ENCODE measurements at regions not wholly inside any gene's neighbourhood (a gene's known extent, or its start where the extent isn't known, plus 50 kb on each side); places are given as distances from the start of the nearest gene placed in this dataset.

- no peak overlapping the region for H3K4me3 ChIP-seq (ENCODE audit: low read depth, low read length)
- TF ChIP-seq, protein P1, sequence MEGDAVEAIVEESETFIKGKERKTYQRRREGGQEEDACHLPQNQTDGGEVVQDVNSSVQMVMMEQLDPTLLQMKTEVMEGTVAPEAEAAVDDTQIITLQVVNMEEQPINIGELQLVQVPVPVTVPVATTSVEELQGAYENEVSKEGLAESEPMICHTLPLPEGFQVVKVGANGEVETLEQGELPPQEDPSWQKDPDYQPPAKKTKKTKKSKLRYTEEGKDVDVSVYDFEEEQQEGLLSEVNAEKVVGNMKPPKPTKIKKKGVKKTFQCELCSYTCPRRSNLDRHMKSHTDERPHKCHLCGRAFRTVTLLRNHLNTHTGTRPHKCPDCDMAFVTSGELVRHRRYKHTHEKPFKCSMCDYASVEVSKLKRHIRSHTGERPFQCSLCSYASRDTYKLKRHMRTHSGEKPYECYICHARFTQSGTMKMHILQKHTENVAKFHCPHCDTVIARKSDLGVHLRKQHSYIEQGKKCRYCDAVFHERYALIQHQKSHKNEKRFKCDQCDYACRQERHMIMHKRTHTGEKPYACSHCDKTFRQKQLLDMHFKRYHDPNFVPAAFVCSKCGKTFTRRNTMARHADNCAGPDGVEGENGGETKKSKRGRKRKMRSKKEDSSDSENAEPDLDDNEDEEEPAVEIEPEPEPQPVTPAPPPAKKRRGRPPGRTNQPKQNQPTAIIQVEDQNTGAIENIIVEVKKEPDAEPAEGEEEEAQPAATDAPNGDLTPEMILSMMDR (IDR thresholded peaks at IDR 0.05; ENCODE audit: insufficient read depth, low read length, missing control alignments), result no peak
- ChIA-PET POLR2A (no interaction called here), CTCF (no interaction called here)
- DNase-seq (ENCODE audit: low read depth, low spot score), result no peak
These were observed 282.9 kb upstream of the PCDH7 start for GRCh38 chr4:30437316-30437715.

DNA sequence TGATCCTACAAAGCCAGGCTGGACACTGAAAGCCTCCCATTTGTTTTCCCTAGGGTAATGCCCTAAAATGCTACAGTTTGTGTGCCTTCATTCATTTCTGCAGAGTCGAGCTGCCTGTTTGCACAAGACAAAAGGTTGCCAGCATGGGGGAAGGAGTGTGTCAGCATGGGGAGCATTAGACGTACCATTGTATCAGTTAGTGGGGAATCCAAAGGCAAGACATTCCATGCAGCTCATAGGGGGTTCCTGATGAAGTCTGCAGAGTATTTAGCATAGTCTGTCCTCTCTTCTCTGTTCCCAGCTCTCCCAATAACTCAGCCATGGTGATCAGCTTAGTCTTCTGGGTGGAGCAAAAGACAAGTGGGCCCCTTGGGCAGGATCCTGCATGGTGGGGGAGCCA is 276.9 kb upstream of the PCDH7 start:
- TF ChIP-seq, protein P1 (IDR thresholded peaks at IDR 0.05; ENCODE audit: insufficient read depth, low read length, missing control alignments), result no peak
- CTCF ChIA-PET, result no interaction called here
- H3K4me3 ChIP-seq (ENCODE audit: low read depth, low read length), result no peak overlapping the region
- DNase-seq (ENCODE audit: low read depth, low spot score), result no peak
- POLR2A ChIA-PET, result no interaction called here

- POLR2A ChIA-PET, result no interaction called here
These were observed 269.7 kb upstream of the PCDH7 start for GRCh38 chr4:30450474-30450873.

GRCh38 chr4:30454504-30454903 is 265.7 kb upstream of the PCDH7 start:
- TF ChIP-seq, protein P1 (IDR thresholded peaks at IDR 0.05; ENCODE audit: insufficient read depth, low read length, missing control alignments), result no peak
- no peak overlapping the region for H3K4me3 ChIP-seq (ENCODE audit: low read depth, low read length)
- DNase-seq (ENCODE audit: low read depth, low spot score), result no peak
- CTCF ChIA-PET, result no interaction called here
- POLR2A ChIA-PET, result no interaction called here

More at GRCh38 chr4:30450474-30450873, 269.7 kb upstream of the PCDH7 start:
- CTCF ChIA-PET, result no interaction called here
- DNase-seq (ENCODE audit: low read depth, low spot score), result no peak
- TF ChIP-seq, protein P1 (IDR thresholded peaks at IDR 0.05; ENCODE audit: insufficient read depth, low read length, missing control alignments), result no peak
- H3K4me3 ChIP-seq (ENCODE audit: low read depth, low read length), result no peak overlapping the region

- POLR2A ChIA-PET, result no interaction called here
- CTCF ChIA-PET, result no interaction called here
- no peak overlapping the region for H3K4me3 ChIP-seq (ENCODE audit: low read depth, low read length)
- TF ChIP-seq, protein P1 (IDR thresholded peaks at IDR 0.05; ENCODE audit: insufficient read depth, low read length, missing control alignments), result no peak
- DNase-seq (ENCODE audit: low read depth, low spot score), result no peak
These were observed 263.5 kb upstream of the PCDH7 start for GRCh38 chr4:30456716-30457115.

GRCh38 chr4:30460818-30461217 is 259.4 kb upstream of the PCDH7 start:
- ChIA-PET CTCF (no interaction called here), POLR2A (no interaction called here)
- H3K4me3 ChIP-seq (ENCODE audit: low read depth, low read length), result no peak overlapping the region
- DNase-seq (ENCODE audit: low read depth, low spot score), result no peak
- TF ChIP-seq, protein P1 (IDR thresholded peaks at IDR 0.05; ENCODE audit: insufficient read depth, low read length, missing control alignments), result no peak
